ENCODE measurements at regions not wholly inside any gene's neighbourhood (a gene's known extent, or its start where the extent isn't known, plus 50 kb on each side); places are given as distances from the start of the nearest gene placed in this dataset.
"Not testable (repeated sequence)": the region's sequence is repeated elsewhere in the genome, so short reads cannot be mapped to it uniquely, and the experiment has no call there.

- Histone ChIP-seq H3K9me3 (ENCODE audit: low read length) (no peaks in the 10 kb centered on the region), H3K9ac (ENCODE audit: low read length) (no peak overlapping the region), H3F3A (ENCODE audit: low read length, unreplicated experiment) (no peaks in the 10 kb centered on the region), H3K4me1 (ENCODE audit: insufficient read depth, low read length) (peaks cover 11% of the 10 kb centered on the region), H3K79me2 (ENCODE audit: low read length) (no peaks in the 10 kb centered on the region), H3K4me2 (ENCODE audit: low read length) (no peak overlapping the region), H3K9me2 (replicated peaks; ENCODE audit: low read length) (no peaks in the 10 kb centered on the region), H3K27ac (ENCODE audit: low read length) (no peak overlapping the region), H3K36me3 (ENCODE audit: low read depth, low read length) (no peaks in the 10 kb centered on the region), H3K4me3 (ENCODE audit: low read length) (no peak overlapping the region), H3K27me3 (ENCODE audit: low read length) (no peaks in the 10 kb centered on the region), H4K20me1 (ENCODE audit: low read length) (no peaks in the 10 kb centered on the region), H2AFZ (ENCODE audit: low read length) (no peak overlapping the region)
- BruUV-seq (replicated peaks), result no TSS peak
- intact Hi-C loops (cut with micrococcal nuclease), result no loop called here
- POLR2A ChIA-PET (ENCODE audit: unreplicated experiment), result interaction anchor here (0.6 kb wide), 2 partner anchors 54 to 709 kb away, joined by 3 to 9 read pairs; no protein-coding TSS in a partner anchor
- CTCF ChIA-PET, result no interaction called here
- TF ChIP-seq EZH2phosphoT487 (IDR thresholded peaks at IDR 0.05; ENCODE audit: borderline replicate concordance, low read length), result no peak
- TF ChIP-seq CTCF (conservative IDR thresholded peaks at IDR 0.05; ENCODE audit: low read depth, low read length), result no peak
- TF ChIP-seq EZH2 (IDR thresholded peaks at IDR 0.05; ENCODE audit: low read length, unreplicated experiment), result no peak
- DNase-seq, result no peak
- no peak for ATAC-seq
These were observed 106.4 kb downstream of the MRPL14 start for GRCh38 chr6:44020664-44021425.

- Histone ChIP-seq H3K9ac (ENCODE audit: low read length) (no peak overlapping the region), H3F3A (ENCODE audit: low read length, unreplicated experiment) (no peaks in the 10 kb centered on the region), H3K9me3 (ENCODE audit: low read length) (no peaks in the 10 kb centered on the region), H3K4me2 (ENCODE audit: low read length) (no peak overlapping the region), H3K27ac (ENCODE audit: low read length) (no peak overlapping the region), H3K36me3 (ENCODE audit: low read depth, low read length) (no peaks in the 10 kb centered on the region), H3K4me1 (ENCODE audit: insufficient read depth, low read length) (peaks cover 11% of the 10 kb centered on the region), H3K9me2 (replicated peaks; ENCODE audit: low read length) (no peaks in the 10 kb centered on the region), H3K27me3 (ENCODE audit: low read length) (no peaks in the 10 kb centered on the region), H4K20me1 (ENCODE audit: low read length) (no peaks in the 10 kb centered on the region), H3K79me2 (ENCODE audit: low read length) (no peaks in the 10 kb centered on the region), H2AFZ (ENCODE audit: low read length) (no peak overlapping the region), H3K4me3 (ENCODE audit: low read length) (no peak overlapping the region)
- POLR2A ChIA-PET (ENCODE audit: unreplicated experiment), result interaction anchor here (0.6 kb wide), 1 partner anchor 708 kb away, joined by 9 read pairs; no protein-coding TSS in a partner anchor
- TF ChIP-seq EZH2 (IDR thresholded peaks at IDR 0.05; ENCODE audit: low read length, unreplicated experiment), result no peak
- TF ChIP-seq CTCF (conservative IDR thresholded peaks at IDR 0.05; ENCODE audit: low read depth, low read length), result no peak
- no peak for TF ChIP-seq EZH2phosphoT487 (IDR thresholded peaks at IDR 0.05; ENCODE audit: borderline replicate concordance, low read length)
- CTCF ChIA-PET, result no interaction called here
- no TSS peak for BruUV-seq (replicated peaks)
- intact Hi-C loops (cut with micrococcal nuclease), result no loop called here
- ATAC-seq (no peak), DNase-seq (no peak)
These were observed 107.1 kb downstream of the MRPL14 start for GRCh38 chr6:44020148-44020547.

- DNase-seq; H3K27ac ChIP-seq (ENCODE audit: low read length); H3K4me2 ChIP-seq (ENCODE audit: low read length); H3K4me1 ChIP-seq (ENCODE audit: insufficient read depth, low read length); H3K79me2 ChIP-seq (ENCODE audit: low read length); H3K36me3 ChIP-seq (ENCODE audit: low read depth, low read length); H3K9ac ChIP-seq (ENCODE audit: low read length); BruUV-seq (replicated peaks); H3K4me3 ChIP-seq (ENCODE audit: low read length); H3K9me3 ChIP-seq (ENCODE audit: low read length); CTCF ChIA-PET; ATAC-seq; H3F3A ChIP-seq (ENCODE audit: low read length, unreplicated experiment); H2AFZ ChIP-seq (ENCODE audit: low read length); intact Hi-C loops (cut with micrococcal nuclease); H3K9me2 ChIP-seq (replicated peaks; ENCODE audit: low read length); H3K27me3 ChIP-seq (ENCODE audit: low read length); POLR2A ChIA-PET (ENCODE audit: unreplicated experiment); H4K20me1 ChIP-seq (ENCODE audit: low read length): not testable (repeated sequence)
These were observed 109.9 kb downstream of the MRPL14 start for GRCh38 chr6:44017307-44017706.
